Testis (tissue), 2 donors: ENCODE measurements at regions not wholly inside any gene's neighbourhood (a gene's known extent, or its start where the extent isn't known, plus 50 kb on each side); places are given as distances from the start of the nearest gene placed in this dataset.

Source experiments
- DNase-seq: peaks from one replicate; pipeline ENCODE4 v3.0.0-alpha.2; 2019
- H3K27ac ChIP-seq, 2 donors: fragments of 200-600 bp; sonication (generic); one replicate each; pipeline ENCODE4 v1.5.1; 2019
- H3K27me3 ChIP-seq: fragments of 200-600 bp; sonication (generic); one replicate; pipeline ENCODE4 v1.5.1; 2019
- H3K36me3 ChIP-seq: fragments of 200-600 bp; sonication (generic); one replicate; pipeline ENCODE4 v1.5.1; 2017; ENCODE audit warnings: low read depth; ENCODE audit errors: missing control alignments
- H3K4me1 ChIP-seq: fragments of 200-600 bp; sonication (generic); one replicate; pipeline ENCODE4 v1.5.1; 2019
- H3K4me3 ChIP-seq, 2 donors: fragments of 200-600 bp; sonication (generic); one replicate each; pipeline ENCODE4 v1.5.1; 2017 to 2019
- H3K9me3 ChIP-seq: fragments of 200-600 bp; sonication (generic); one replicate; pipeline ENCODE4 v1.5.1; 2017
- CTCF ChIP-seq, 3 experiments: fragments of 450-650 bp in 2 of 3; fragments of 200-600 bp in 1 of 3; sonication (generic) in 1 of 3; IDR thresholded peaks; one replicate each; pipeline ENCODE4 v1.5.1; 2016 to 2019; ENCODE audit warnings: antibody characterized with exemption in 3 of 3, mild to moderate bottlenecking in 2 of 3, moderate library complexity in 1 of 3
- POLR2A ChIP-seq: fragments of 450-650 bp; IDR thresholded peaks from one replicate; pipeline ENCODE4 v1.6.1; 2017; ENCODE audit warnings: antibody characterized with exemption, mild to moderate bottlenecking, moderate library complexity
- WGBS, 2 donors: methylation state at CpG; one replicate each; pipeline ENCODE4 v1.1.5; 2018; 5-methylcytosine and 5-hydroxymethylcytosine counted together
- intact Hi-C: fragments of 100-400 bp; cut with DNase I; formaldehyde crosslinking; loops from one replicate; pipeline ENCODE4 v1.15.1; 2023; ENCODE audit warnings: low total_unique reads

GRCh38 chr2:104538077-104538476 is 315.8 kb upstream of the POU3F3 start:
- Histone ChIP-seq H3K4me3 (no peak overlapping the region), H3K27ac (no peak overlapping the region), H3K27me3 (no peaks in the 10 kb centered on the region), H3K9me3 (no peaks in the 10 kb centered on the region), H3K36me3 (no peaks in the 10 kb centered on the region), H3K4me1 (no peaks in the 10 kb centered on the region)
- WGBS, 2 donors = 18 to 39% methylated on average over 7 of the region's 7 CpGs
- TF ChIP-seq CTCF (IDR thresholded peaks at IDR 0.05) (no peak), POLR2A (no peak)
- intact Hi-C loops = no loop called here
- no peak for DNase-seq

GRCh38 chr2:104539649-104540048 is 314.3 kb upstream of the POU3F3 start:
- intact Hi-C loops = no loop called here
- Histone ChIP-seq H3K27ac (no peak overlapping the region), H3K36me3 (no peaks in the 10 kb centered on the region), H3K27me3 (no peaks in the 10 kb centered on the region), H3K4me1 (no peaks in the 10 kb centered on the region), H3K9me3 (no peaks in the 10 kb centered on the region), H3K4me3 (no peak overlapping the region)
- 78 to 82% methylated on average over 4 of the region's 4 CpGs for WGBS, 2 donors
- DNase-seq = no peak
- TF ChIP-seq POLR2A = no peak

GRCh38 chr2:104545055-104545454 is 308.9 kb upstream of the POU3F3 start:
- intact Hi-C loops = no loop called here
- TF ChIP-seq CTCF (IDR thresholded peaks at IDR 0.05) (no peak), POLR2A (no peak)
- no peaks in the 10 kb centered on the region for H3K27me3 ChIP-seq
- 86 to 87% methylated on average over 6 of the region's 6 CpGs for WGBS, 2 donors
- H3K9me3 ChIP-seq = no peaks in the 10 kb centered on the region
- no peak overlapping the region for H3K27ac ChIP-seq
- DNase-seq = no peak
- no peaks in the 10 kb centered on the region for H3K36me3 ChIP-seq
- no peak overlapping the region for H3K4me3 ChIP-seq
- no peaks in the 10 kb centered on the region for H3K4me1 ChIP-seq

GRCh38 chr2:104546537-104546936 is 307.4 kb upstream of the POU3F3 start:
- Histone ChIP-seq H3K4me1 (no peaks in the 10 kb centered on the region), H3K9me3 (no peaks in the 10 kb centered on the region), H3K27ac (no peak overlapping the region), H3K27me3 (no peaks in the 10 kb centered on the region), H3K4me3 (no peak overlapping the region), H3K36me3 (no peaks in the 10 kb centered on the region)
- no peak for DNase-seq
- WGBS, 2 donors = 76 to 84% methylated on average over 1 of the region's 1 CpG
- no peak for TF ChIP-seq CTCF (IDR thresholded peaks at IDR 0.05)
- no peak for TF ChIP-seq POLR2A
- intact Hi-C loops = no loop called here

GRCh38 chr2:104547221-104547620 is 306.7 kb upstream of the POU3F3 start:
- Histone ChIP-seq H3K27me3 (no peaks in the 10 kb centered on the region), H3K36me3 (no peaks in the 10 kb centered on the region), H3K4me1 (no peaks in the 10 kb centered on the region), H3K4me3 (no peak overlapping the region), H3K27ac (no peak overlapping the region), H3K9me3 (no peaks in the 10 kb centered on the region)
- 75 to 78% methylated on average over 7 of the region's 7 CpGs for WGBS, 2 donors
- TF ChIP-seq CTCF (IDR thresholded peaks at IDR 0.05) (no peak), POLR2A (no peak)
- DNase-seq = no peak
- intact Hi-C loops = no loop called here
